Keratinocyte (primary cell): ENCODE measurements at regions not wholly inside any gene's neighbourhood (a gene's known extent, or its start where the extent isn't known, plus 50 kb on each side); places are given as distances from the start of the nearest gene placed in this dataset.
A peak's percentile ranks its signal among the peaks of the same experiment; 100 is the strongest.

Source experiments
- DNase-seq: peaks from one replicate; pipeline ENCODE4 v3.0.0-alpha.2; 2011; ENCODE audit warnings: low read depth, missing footprints, low spot score
- FAIRE-seq: peaks from 2 replicates; lab custom pipeline; 2011; peaks lifted over from hg19 to GRCh38; lab: Jason Lieb, UNC
- H2AFZ ChIP-seq: 2 replicates; pipeline ENCODE4 v1.6.0; 2012; ENCODE audit warnings: low read length, control low read depth, inconsistent platforms; ENCODE audit not compliant: control insufficient read depth
- H3K27ac ChIP-seq: 2 replicates; pipeline ENCODE4 v1.5.1; 2011; ENCODE audit warnings: low read length; ENCODE audit not compliant: control insufficient read depth, insufficient read depth
- H3K27me3 ChIP-seq: 3 replicates; pipeline ENCODE4 v1.6.0; 2011; ENCODE audit warnings: low read length; ENCODE audit not compliant: control insufficient read depth, insufficient read depth; ENCODE audit errors: extremely low read depth
- H3K36me3 ChIP-seq, 2 experiments: 2 replicates in 1 of 2; 3 replicates in 1 of 2; pipeline ENCODE4 v1.5.1; 2011; ENCODE audit warnings: low read length in 2 of 2, mild to moderate bottlenecking in 1 of 2; ENCODE audit not compliant: control insufficient read depth in 2 of 2, insufficient read depth in 2 of 2; ENCODE audit errors: extremely low read depth in 1 of 2
- H3K4me1 ChIP-seq: 3 replicates; pipeline ENCODE4 v1.5.1; 2011; ENCODE audit warnings: low read length; ENCODE audit not compliant: control insufficient read depth, insufficient read depth; ENCODE audit errors: extremely low read depth
- H3K4me2 ChIP-seq: 3 replicates; pipeline ENCODE4 v1.6.0; 2011; ENCODE audit warnings: low read depth, low read length; ENCODE audit not compliant: control insufficient read depth, insufficient read depth; ENCODE audit errors: extremely low read depth
- H3K4me3 ChIP-seq, 3 experiments: fragments of 200-600 bp in 1 of 3; sonication (generic) in 1 of 3; 2 replicates in 2 of 3; 3 replicates in 1 of 3; pipeline ENCODE4 v1.5.1; 2011 to 2016; ENCODE audit warnings: low read length in 3 of 3, mild to moderate bottlenecking in 3 of 3, control low read depth in 2 of 3, inconsistent platforms in 1 of 3, low read depth in 1 of 3, mixed read lengths in 1 of 3, mixed run types in 1 of 3, moderate library complexity in 1 of 3; ENCODE audit not compliant: control insufficient read depth in 2 of 3, insufficient read depth in 2 of 3; ENCODE audit errors: extremely low read depth in 1 of 3
- H3K79me2 ChIP-seq: 2 replicates; pipeline ENCODE4 v1.6.0; 2012; ENCODE audit warnings: low read length; ENCODE audit not compliant: control insufficient read depth, insufficient read depth
- H3K9ac ChIP-seq: 3 replicates; pipeline ENCODE4 v1.6.0; 2011; ENCODE audit warnings: low read length; ENCODE audit not compliant: control insufficient read depth, insufficient read depth; ENCODE audit errors: extremely low read depth
- H3K9me1 ChIP-seq: 3 replicates; pipeline ENCODE4 v1.6.0; 2011; ENCODE audit warnings: low read length; ENCODE audit not compliant: control insufficient read depth, insufficient read depth; ENCODE audit errors: extremely low read depth
- H3K9me3 ChIP-seq: 2 replicates; pipeline ENCODE4 v1.5.1; 2012; ENCODE audit warnings: low read depth, low read length; ENCODE audit not compliant: control insufficient read depth
- H4K20me1 ChIP-seq: 3 replicates; pipeline ENCODE4 v1.6.0; 2011; ENCODE audit warnings: low read length; ENCODE audit not compliant: control insufficient read depth, insufficient read depth; ENCODE audit errors: extremely low read depth
- CTCF ChIP-seq, 3 experiments: IDR thresholded peaks in 1 of 3; conservative IDR thresholded peaks in 1 of 3; optimal IDR thresholded peaks in 1 of 3; 2 replicates in 2 of 3; 3 replicates in 1 of 3; pipeline versions ENCODE3 to v1.5.1; 2011; ENCODE audit warnings: low read length in 3 of 3, mild to moderate bottlenecking in 3 of 3, moderate library complexity in 2 of 3, control low read depth in 1 of 3, inconsistent platforms in 1 of 3; ENCODE audit not compliant: insufficient read depth in 2 of 3; ENCODE audit errors: extremely low read depth in 1 of 3
- EZH2 ChIP-seq: IDR thresholded peaks from one replicate; pipeline ENCODE4 v1.6.1; 2012; ENCODE audit warnings: inconsistent platforms, mild to moderate bottlenecking, low read length, moderate library complexity
- dilution Hi-C: fragments of 300-500 bp; cut with MboI; formaldehyde crosslinking; loops from one replicate; pipeline ENCODE4 v1.7.0; 2020; ENCODE audit warnings: low sequenced_read_pairs; ENCODE audit not compliant: extremely low pct_ligation_motif_present

GRCh38 chr15:35673093-35673684 is 127.2 kb upstream of the DPH6 start:
- Histone ChIP-seq H3K4me1 (peaks cover 7% of the 10 kb centered on the region), H4K20me1 (no peaks in the 10 kb centered on the region), H3K27ac (no peak overlapping the region), H3K4me3 (no peak overlapping the region), H3K9me1 (no peaks in the 10 kb centered on the region), H3K36me3 (no peaks in the 10 kb centered on the region), H2AFZ (no peak overlapping the region), H3K9me3 (no peaks in the 10 kb centered on the region), H3K9ac (no peak overlapping the region), H3K4me2 (no peak overlapping the region), H3K27me3 (no peaks in the 10 kb centered on the region), H3K79me2 (no peaks in the 10 kb centered on the region)
- no peak for TF ChIP-seq CTCF (optimal IDR thresholded peaks at IDR 0.05 in 1 of 3, IDR thresholded peaks at IDR 0.05 in 1 of 3, conservative IDR thresholded peaks at IDR 0.05 in 1 of 3; ENCODE audit: extremely low read depth in 1 of 3, insufficient read depth in 2 of 3, low read length in 3 of 3)
- DNase-seq (no peak), FAIRE-seq (peak; percentile 26)
- dilution Hi-C loops = no loop called here

- H3K4me1 ChIP-seq = peaks cover 7% of the 10 kb centered on the region
- no peak overlapping the region for H2AFZ ChIP-seq
- no peaks in the 10 kb centered on the region for H3K79me2 ChIP-seq
- no peaks in the 10 kb centered on the region for H3K9me3 ChIP-seq
- H3K9ac ChIP-seq = no peak overlapping the region
- H3K9me1 ChIP-seq = no peaks in the 10 kb centered on the region
- H3K27ac ChIP-seq = no peak overlapping the region
- DNase-seq (no peak), FAIRE-seq (no peak)
- TF ChIP-seq CTCF (optimal IDR thresholded peaks at IDR 0.05 in 1 of 3, IDR thresholded peaks at IDR 0.05 in 1 of 3, conservative IDR thresholded peaks at IDR 0.05 in 1 of 3; ENCODE audit: extremely low read depth in 1 of 3, insufficient read depth in 2 of 3, low read length in 3 of 3) (no peak), EZH2 (no peak)
- dilution Hi-C loops = no loop called here
- no peaks in the 10 kb centered on the region for H3K27me3 ChIP-seq
- H3K36me3 ChIP-seq = no peaks in the 10 kb centered on the region
- no peaks in the 10 kb centered on the region for H4K20me1 ChIP-seq
- no peak overlapping the region for H3K4me3 ChIP-seq
- H3K4me2 ChIP-seq = no peak overlapping the region
These were observed 129.2 kb upstream of the DPH6 start for GRCh38 chr15:35674873-35675781.
